AG10803 (cell line): ENCODE measurements at regions not wholly inside any gene's neighbourhood (a gene's known extent, or its start where the extent isn't known, plus 50 kb on each side); places are given as distances from the start of the nearest gene placed in this dataset.

Experiments used
- DNase-seq: peaks from one replicate; pipeline ENCODE4 v3.0.0; 2010; ENCODE audit warnings: low read depth
- H3K4me3 ChIP-seq: 2 replicates; pipeline ENCODE4 v1.5.1; 2011; ENCODE audit warnings: mild to moderate bottlenecking, low read length, control low read depth
- TF ChIP-seq, protein P1 (sequence below): conservative IDR thresholded peaks from 2 replicates; pipeline ENCODE4 v1.5.1; 2011; ENCODE audit warnings: mild to moderate bottlenecking, low read length, control low read depth, inconsistent platforms

DNA sequence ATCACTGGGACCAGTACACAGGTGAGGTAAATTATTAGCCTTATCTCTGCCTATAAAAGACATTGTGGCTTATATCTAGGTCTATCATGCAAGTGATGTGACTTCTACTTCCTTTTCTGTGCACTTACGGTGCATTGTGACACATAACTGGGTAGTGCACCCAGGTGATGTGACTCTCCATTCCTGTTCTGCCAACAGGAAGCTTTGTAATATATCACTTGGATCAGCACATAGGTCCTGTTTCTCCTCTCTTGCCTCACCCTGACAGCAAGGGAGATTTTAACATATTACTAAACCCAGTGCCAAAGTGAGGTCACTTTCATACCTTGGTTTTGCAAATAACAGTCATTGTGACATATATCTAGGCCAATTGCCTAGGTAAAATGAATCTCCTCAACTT, 1129.7 kb upstream of the AMELY start:
- TF ChIP-seq, protein P1, sequence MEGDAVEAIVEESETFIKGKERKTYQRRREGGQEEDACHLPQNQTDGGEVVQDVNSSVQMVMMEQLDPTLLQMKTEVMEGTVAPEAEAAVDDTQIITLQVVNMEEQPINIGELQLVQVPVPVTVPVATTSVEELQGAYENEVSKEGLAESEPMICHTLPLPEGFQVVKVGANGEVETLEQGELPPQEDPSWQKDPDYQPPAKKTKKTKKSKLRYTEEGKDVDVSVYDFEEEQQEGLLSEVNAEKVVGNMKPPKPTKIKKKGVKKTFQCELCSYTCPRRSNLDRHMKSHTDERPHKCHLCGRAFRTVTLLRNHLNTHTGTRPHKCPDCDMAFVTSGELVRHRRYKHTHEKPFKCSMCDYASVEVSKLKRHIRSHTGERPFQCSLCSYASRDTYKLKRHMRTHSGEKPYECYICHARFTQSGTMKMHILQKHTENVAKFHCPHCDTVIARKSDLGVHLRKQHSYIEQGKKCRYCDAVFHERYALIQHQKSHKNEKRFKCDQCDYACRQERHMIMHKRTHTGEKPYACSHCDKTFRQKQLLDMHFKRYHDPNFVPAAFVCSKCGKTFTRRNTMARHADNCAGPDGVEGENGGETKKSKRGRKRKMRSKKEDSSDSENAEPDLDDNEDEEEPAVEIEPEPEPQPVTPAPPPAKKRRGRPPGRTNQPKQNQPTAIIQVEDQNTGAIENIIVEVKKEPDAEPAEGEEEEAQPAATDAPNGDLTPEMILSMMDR, result no peak
- DNase-seq, result no peak
- no peak overlapping the region for H3K4me3 ChIP-seq

DNA sequence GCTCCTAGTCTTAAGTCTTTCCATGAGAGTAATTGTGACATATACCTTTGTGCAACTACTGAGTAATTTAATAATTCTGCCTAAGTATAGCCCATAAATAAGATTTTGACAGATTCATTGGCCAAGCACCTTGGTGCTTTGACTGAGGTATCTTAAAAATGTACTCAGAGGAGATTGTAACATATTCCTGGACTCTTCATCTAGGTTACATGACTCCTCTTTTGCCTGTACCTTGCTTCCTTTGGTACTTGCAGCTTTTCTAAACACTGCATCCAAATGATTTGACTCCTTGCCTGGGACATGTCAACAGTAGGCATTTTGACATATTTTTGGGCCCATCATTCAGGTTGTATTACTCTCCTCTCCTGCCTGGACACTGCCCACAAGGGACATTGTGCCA, 1125.0 kb upstream of the AMELY start:
- TF ChIP-seq, protein P1, result no peak

DNA sequence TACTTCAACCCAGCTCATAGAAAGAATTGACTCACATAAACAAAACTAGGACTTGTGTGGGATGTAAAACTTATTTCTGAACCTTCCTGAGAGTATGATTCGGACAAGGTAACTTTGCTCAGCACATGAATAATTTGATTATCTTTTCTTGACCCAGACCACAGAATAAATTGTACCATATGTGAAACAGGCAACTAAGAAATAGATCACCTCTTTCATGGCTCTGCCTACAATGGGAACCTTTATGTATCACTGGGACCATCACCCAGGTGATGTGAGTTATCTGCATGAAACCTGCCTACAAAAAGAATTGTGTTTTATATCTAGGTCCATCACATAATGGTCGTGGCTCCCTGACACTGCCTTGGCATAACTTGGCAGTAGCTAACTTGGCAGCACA, 1124.1 kb upstream of the AMELY start:
- TF ChIP-seq, protein P1, result no peak
- H3K4me3 ChIP-seq, result no peak overlapping the region

More for the DNA sequence above, 1125.0 kb upstream of the AMELY start:
- no peak overlapping the region for H3K4me3 ChIP-seq
- no peak for DNase-seq

DNA sequence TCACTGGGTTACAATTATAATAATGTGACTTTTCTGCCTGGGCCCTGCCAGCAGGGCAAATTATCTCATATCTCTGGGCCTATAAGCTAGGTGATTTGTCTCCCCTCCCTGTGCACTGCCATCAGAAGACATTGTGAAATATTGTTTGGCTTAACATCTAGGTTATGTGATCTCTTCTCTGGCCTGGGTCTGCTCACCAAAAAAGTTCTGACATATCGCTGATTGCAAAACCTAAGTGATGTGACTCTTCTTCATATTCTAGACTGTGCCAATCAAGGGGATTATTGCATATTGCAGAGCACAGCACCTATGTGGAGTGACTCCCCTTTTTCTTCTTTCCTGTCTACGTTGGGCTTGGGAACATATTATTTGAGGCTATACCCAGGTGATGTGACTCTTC, 1123.1 kb upstream of the AMELY start:
- no peak for DNase-seq
- TF ChIP-seq, protein P1, result no peak
- no peak overlapping the region for H3K4me3 ChIP-seq

More for the DNA sequence above, 1124.1 kb upstream of the AMELY start:
- no peak for DNase-seq

DNA sequence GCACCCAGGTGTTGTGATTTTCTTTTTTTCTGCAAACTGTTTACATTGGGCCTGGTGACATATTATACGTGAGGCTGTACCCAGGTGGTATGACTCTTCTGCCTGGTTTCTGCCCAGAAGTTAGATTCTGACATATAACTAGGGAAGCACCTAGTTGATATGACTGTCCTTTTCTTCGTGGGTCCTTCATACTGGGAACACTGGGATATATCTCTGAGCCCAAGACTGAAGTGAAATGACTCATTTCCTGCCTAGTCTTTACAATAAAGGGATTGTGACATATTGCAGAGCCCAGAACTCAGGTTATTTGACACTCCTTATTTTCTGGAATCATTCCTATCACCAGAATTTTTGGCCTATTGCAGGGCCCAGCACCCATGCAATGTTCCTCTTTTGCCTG, 1121.6 kb upstream of the AMELY start:
- no peak for DNase-seq
- TF ChIP-seq, protein P1, result no peak
- no peak overlapping the region for H3K4me3 ChIP-seq

DNA sequence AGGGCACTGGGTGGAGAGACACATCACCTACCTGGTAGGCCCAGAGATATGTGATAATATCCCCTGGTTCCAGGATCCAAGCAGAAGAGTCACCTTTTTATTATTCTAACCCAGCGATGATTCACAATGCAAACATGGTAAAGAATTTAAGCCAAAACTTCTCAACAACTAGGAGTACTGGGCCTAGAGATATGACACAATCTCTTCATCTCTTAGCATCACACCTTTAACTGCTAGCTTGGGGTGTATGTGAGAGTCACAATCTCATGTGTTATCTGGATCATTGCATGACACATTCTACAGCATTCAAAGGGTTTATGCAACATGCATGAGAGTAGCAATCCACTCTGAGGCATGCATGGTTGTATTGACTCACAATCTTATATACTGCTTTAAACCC, 1109.0 kb upstream of the AMELY start:
- DNase-seq, result no peak
- H3K4me3 ChIP-seq, result no peak overlapping the region
- TF ChIP-seq, protein P1, result no peak

DNA sequence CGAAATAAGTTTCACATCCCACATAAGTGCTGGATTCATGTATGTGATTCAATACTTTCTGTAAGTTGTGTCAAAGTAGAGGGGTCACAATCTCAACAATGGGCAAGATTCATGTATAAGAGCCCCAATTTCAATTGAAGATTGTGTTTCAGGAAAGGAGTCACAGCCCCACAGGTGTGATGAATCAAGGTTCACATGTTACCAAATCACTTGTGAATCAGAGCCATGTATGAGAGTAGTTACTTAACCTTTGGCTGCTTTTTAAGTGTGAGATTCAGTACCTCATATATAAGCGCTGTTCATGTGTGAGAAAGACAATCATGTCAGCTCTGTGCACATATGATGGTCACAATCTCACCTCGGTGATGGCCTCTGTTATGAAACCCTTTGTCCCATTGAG, 1100.0 kb upstream of the AMELY start:
- no peak overlapping the region for H3K4me3 ChIP-seq
- TF ChIP-seq, protein P1, result no peak
- no peak for DNase-seq
